ENCODE measurements at regions not wholly inside any gene's neighbourhood (a gene's known extent, or its start where the extent isn't known, plus 50 kb on each side); places are given as distances from the start of the nearest gene placed in this dataset.

DNA sequence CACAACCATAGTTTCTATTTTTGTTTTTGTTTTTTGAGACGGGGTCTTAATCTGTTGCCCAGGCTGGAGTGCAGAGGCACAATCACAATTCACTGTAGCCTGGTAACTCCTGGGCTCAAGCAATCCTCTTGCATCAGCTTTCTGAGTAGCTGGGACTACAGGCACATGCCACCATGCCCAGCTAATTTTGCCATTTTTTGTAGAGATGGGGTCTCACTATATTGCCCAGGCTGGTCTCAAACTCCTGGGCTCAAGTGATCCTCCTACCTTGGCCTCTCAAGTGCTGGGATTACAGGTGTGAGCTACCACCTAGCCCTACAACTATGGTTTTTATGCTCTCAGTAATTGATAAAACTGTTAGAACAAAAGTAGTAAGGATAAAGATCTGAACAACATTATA lies 147.5 kb upstream of the SHB start:
- H3K9me3 Mint-ChIP-seq, result peaks cover 0 to 10% of the 10 kb centered on the region in 2 experiments; a peak in 2 of 5 replicates
- Histone ChIP-seq H4K5ac (ENCODE audit: insufficient read length, low read depth, low read length) (no peak overlapping the region), H3K79me2 (ENCODE audit: insufficient read depth, low read length) (no peaks in the 10 kb centered on the region), H3K4ac (ENCODE audit: low read depth, low read length) (no peak overlapping the region), H4K20me1 (ENCODE audit: control insufficient read depth, insufficient read depth, insufficient read length) (no peaks in the 10 kb centered on the region), H3T11ph (ENCODE audit: low read length) (no peak overlapping the region), H3K4me1 (ENCODE audit: insufficient read depth, low read length) (no peaks in the 10 kb centered on the region), H2BK12ac (ENCODE audit: insufficient read length, low read depth, low read length) (no peak overlapping the region), H3K9me3 (ENCODE audit: control insufficient read depth, low read depth, low read length) (no peaks in the 10 kb centered on the region), H2BK120ac (ENCODE audit: low read depth, low read length, poor library complexity, severe bottlenecking) (no peak overlapping the region), H3K14ac (ENCODE audit: insufficient read depth, low read length) (no peak overlapping the region), H3K56ac (ENCODE audit: insufficient read length, low read depth, low read length) (no peak overlapping the region), H3K27me3 (ENCODE audit: insufficient read depth, low read length) (peaks cover 47% of the 10 kb centered on the region), H4K91ac (ENCODE audit: insufficient read length, low read depth, low read length) (no peak overlapping the region), H2BK5ac (ENCODE audit: insufficient read length, low read length) (no peak overlapping the region), H2AFZ (ENCODE audit: low read length) (no peak overlapping the region), H3K27ac (ENCODE audit: insufficient read length, low read depth, low read length) (no peak overlapping the region), H2BK20ac (ENCODE audit: low read depth, low read length, poor library complexity, severe bottlenecking) (no peak overlapping the region), H3K18ac (ENCODE audit: insufficient read length, low read depth, low read length) (no peak overlapping the region), H3K23me2 (ENCODE audit: insufficient read length, low read depth, low read length, poor library complexity, severe bottlenecking) (no peaks in the 10 kb centered on the region), H3K4me2 (ENCODE audit: insufficient read depth, insufficient read length, low read length) (no peak overlapping the region), H2AK5ac (ENCODE audit: insufficient read length, low read length) (no peak overlapping the region), H2BK15ac (ENCODE audit: low read depth, low read length) (no peak overlapping the region), H4K8ac (replicated peaks; ENCODE audit: insufficient read length, low read depth, low read length) (no peak overlapping the region), H3K9ac (ENCODE audit: extremely low read depth, insufficient read length, low read length) (no peak overlapping the region), H3K79me1 (ENCODE audit: insufficient read depth, low read depth, low read length, poor library complexity, severe bottlenecking) (no peaks in the 10 kb centered on the region), H3K23ac (ENCODE audit: insufficient read length, low read depth, low read length) (no peak overlapping the region)
- TF ChIP-seq, protein P1, sequence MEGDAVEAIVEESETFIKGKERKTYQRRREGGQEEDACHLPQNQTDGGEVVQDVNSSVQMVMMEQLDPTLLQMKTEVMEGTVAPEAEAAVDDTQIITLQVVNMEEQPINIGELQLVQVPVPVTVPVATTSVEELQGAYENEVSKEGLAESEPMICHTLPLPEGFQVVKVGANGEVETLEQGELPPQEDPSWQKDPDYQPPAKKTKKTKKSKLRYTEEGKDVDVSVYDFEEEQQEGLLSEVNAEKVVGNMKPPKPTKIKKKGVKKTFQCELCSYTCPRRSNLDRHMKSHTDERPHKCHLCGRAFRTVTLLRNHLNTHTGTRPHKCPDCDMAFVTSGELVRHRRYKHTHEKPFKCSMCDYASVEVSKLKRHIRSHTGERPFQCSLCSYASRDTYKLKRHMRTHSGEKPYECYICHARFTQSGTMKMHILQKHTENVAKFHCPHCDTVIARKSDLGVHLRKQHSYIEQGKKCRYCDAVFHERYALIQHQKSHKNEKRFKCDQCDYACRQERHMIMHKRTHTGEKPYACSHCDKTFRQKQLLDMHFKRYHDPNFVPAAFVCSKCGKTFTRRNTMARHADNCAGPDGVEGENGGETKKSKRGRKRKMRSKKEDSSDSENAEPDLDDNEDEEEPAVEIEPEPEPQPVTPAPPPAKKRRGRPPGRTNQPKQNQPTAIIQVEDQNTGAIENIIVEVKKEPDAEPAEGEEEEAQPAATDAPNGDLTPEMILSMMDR (conservative IDR thresholded peaks at IDR 0.05), result no peak
- WGBS (ENCODE audit: extremely low coverage, insufficient read length, low lambda C conversion rate), result no CpG with 5 or more reads among the region's 1 CpG
- H3K4me3 Mint-ChIP-seq, result no peak overlapping the region
- H3K4me1 Mint-ChIP-seq, result peaks cover 14 to 22% of the 10 kb centered on the region in 2 experiments
- DNase-seq, result no peak
- no peak overlapping the region for H3K27ac Mint-ChIP-seq
- H3K27me3 Mint-ChIP-seq (ENCODE audit: low read depth), result peaks cover 100% of the 10 kb centered on the region
- no peaks in the 10 kb centered on the region for H3K36me3 Mint-ChIP-seq (ENCODE audit: insufficient read depth in 1 of 3, low read depth in 3 of 3)

Data from H9 (cell line).